GM21367 (cell line): ENCODE measurements at regions not wholly inside any gene's neighbourhood (a gene's known extent, or its start where the extent isn't known, plus 50 kb on each side); places are given as distances from the start of the nearest gene placed in this dataset.

Experiments used
- ATAC-seq: cut with Tn5 transposase; IDR thresholded peaks from one replicate; pipeline ENCODE4 v1.9.1; 2021; ENCODE audit not compliant: unreplicated experiment

GRCh38 chr3:115448851-115449250, 174.5 kb upstream of the GAP43 start:
- no peak for ATAC-seq

GRCh38 chr3:115450036-115450435, 173.3 kb upstream of the GAP43 start:
- no peak for ATAC-seq

GRCh38 chr3:115464036-115464435, 159.3 kb upstream of the GAP43 start:
- ATAC-seq = no peak

- ATAC-seq = no peak
Measured at GRCh38 chr3:115469649-115470048, 153.7 kb upstream of the GAP43 start.

- ATAC-seq = no peak
Measured at GRCh38 chr3:115470254-115470653, 153.1 kb upstream of the GAP43 start.

GRCh38 chr3:115475178-115476041, 147.9 kb upstream of the GAP43 start:
- no peak for ATAC-seq

GRCh38 chr3:115476472-115476871, 146.8 kb upstream of the GAP43 start:
- ATAC-seq = no peak

GRCh38 chr3:115478359-115478758, 145.0 kb upstream of the GAP43 start:
- ATAC-seq = no peak

- no peak for ATAC-seq
Measured at GRCh38 chr3:115486880-115487279, 136.4 kb upstream of the GAP43 start.

- no peak for ATAC-seq
Measured at GRCh38 chr3:115487968-115488367, 135.3 kb upstream of the GAP43 start.

GRCh38 chr3:115488409-115488808, 134.9 kb upstream of the GAP43 start:
- no peak for ATAC-seq

- ATAC-seq = no peak
Measured at GRCh38 chr3:115494826-115495225, 128.5 kb upstream of the GAP43 start.

- no peak for ATAC-seq
Measured at GRCh38 chr3:115498421-115498820, 124.9 kb upstream of the GAP43 start.

- no peak for ATAC-seq
Measured at GRCh38 chr3:115498898-115499297, 124.4 kb upstream of the GAP43 start.

GRCh38 chr3:115499666-115500065, 123.6 kb upstream of the GAP43 start:
- ATAC-seq = no peak

- ATAC-seq = no peak
Measured at GRCh38 chr3:115500795-115501194, 122.5 kb upstream of the GAP43 start.

- ATAC-seq = no peak
Measured at GRCh38 chr3:115502128-115502527, 121.2 kb upstream of the GAP43 start.

- no peak for ATAC-seq
Measured at GRCh38 chr3:115503394-115503793, 119.9 kb upstream of the GAP43 start.

GRCh38 chr3:115508562-115508961, 114.7 kb upstream of the GAP43 start:
- no peak for ATAC-seq

GRCh38 chr3:115512565-115513415, 110.5 kb upstream of the GAP43 start:
- ATAC-seq = no peak

GRCh38 chr3:115513416-115513800, 109.9 kb upstream of the GAP43 start:
- ATAC-seq = no peak

- no peak for ATAC-seq
Measured at GRCh38 chr3:115517457-115518050, 105.8 kb upstream of the GAP43 start.
